Activated B cell treated with CpG ODN at 0.5 μM for 24 hours (primary cell): ENCODE measurements at regions not wholly inside any gene's neighbourhood (a gene's known extent, or its start where the extent isn't known, plus 50 kb on each side); places are given as distances from the start of the nearest gene placed in this dataset.

Experiments used
- ATAC-seq: fragments of 200-7000 bp; cut with Tn5 transposase; one replicate; pipeline ENCODE4 v1.10.0; 2021; ENCODE audit warnings: low read depth, mild to moderate bottlenecking, moderate library complexity
- CTCF ChIA-PET: fragments of 350-600 bp; sonication (Branson Sonifier 250); formaldehyde crosslinking; loops from one replicate; lab custom pipeline; 2021; ENCODE audit warnings: antibody characterized with exemption; lab: Charles Lee
- POLR2A ChIA-PET: fragments of 350-600 bp; sonication (Branson Sonifier 250); formaldehyde crosslinking; loops from one replicate; lab custom pipeline; 2021; ENCODE audit warnings: antibody characterized with exemption; lab: Charles Lee
- DNase-seq: peaks from one replicate; pipeline ENCODE4 v3.0.0; 2022
- H3K27ac Mint-ChIP-seq: one replicate; pipeline ENCODE4 v1.8.0; 2020; ENCODE audit warnings: mixed read lengths
- H3K27me3 Mint-ChIP-seq: one replicate; pipeline ENCODE4 v1.8.0; 2021; ENCODE audit warnings: mixed read lengths
- H3K36me3 Mint-ChIP-seq: one replicate; pipeline ENCODE4 v1.8.0; 2021; ENCODE audit warnings: low read depth, mixed read lengths
- H3K4me1 Mint-ChIP-seq: one replicate; pipeline ENCODE4 v1.8.0; 2021; ENCODE audit warnings: mixed read lengths
- H3K4me3 Mint-ChIP-seq: one replicate; pipeline ENCODE4 v1.8.0; 2020; ENCODE audit warnings: mild to moderate bottlenecking, mixed read lengths
- H3K9me3 Mint-ChIP-seq: one replicate; pipeline ENCODE4 v1.8.0; 2020; ENCODE audit warnings: mixed read lengths
- CTCF ChIP-seq: fragments of 200-600 bp; IDR thresholded peaks from one replicate; pipeline ENCODE4 v1.8.0; 2022; ENCODE audit warnings: antibody characterized with exemption, mild to moderate bottlenecking
- intact Hi-C: fragments of 100-400 bp; cut with micrococcal nuclease; formaldehyde crosslinking; loops from one replicate; pipeline ENCODE4 v1.15.1; 2024

- no peak overlapping the region for H3K27ac Mint-ChIP-seq
- no peaks in the 10 kb centered on the region for H3K9me3 Mint-ChIP-seq
- intact Hi-C loops, result no loop called here
- H3K36me3 Mint-ChIP-seq, result no peaks in the 10 kb centered on the region
- TF ChIP-seq CTCF, result no peak
- CTCF ChIA-PET, result no interaction called here
- DNase-seq (no peak), ATAC-seq (no peak)
- H3K27me3 Mint-ChIP-seq, result no peaks in the 10 kb centered on the region
- no peak overlapping the region for H3K4me3 Mint-ChIP-seq
- POLR2A ChIA-PET, result no interaction called here
- no peaks in the 10 kb centered on the region for H3K4me1 Mint-ChIP-seq
These were observed 201.6 kb upstream of the KITLG start for GRCh38 chr12:88781909-88782308.

GRCh38 chr12:88778064-88778463 lies 197.8 kb upstream of the KITLG start:
- Mint-ChIP-seq H3K27me3 (no peaks in the 10 kb centered on the region), H3K4me1 (no peaks in the 10 kb centered on the region), H3K36me3 (no peaks in the 10 kb centered on the region), H3K4me3 (no peak overlapping the region), H3K9me3 (no peaks in the 10 kb centered on the region), H3K27ac (no peak overlapping the region)
- ATAC-seq (no peak), DNase-seq (no peak)
- ChIA-PET POLR2A (no interaction called here), CTCF (no interaction called here)
- intact Hi-C loops, result no loop called here
- no peak for TF ChIP-seq CTCF

- POLR2A ChIA-PET, result no interaction called here
- intact Hi-C loops, result no loop called here
- H3K27me3 Mint-ChIP-seq, result no peaks in the 10 kb centered on the region
- H3K27ac Mint-ChIP-seq, result no peak overlapping the region
- DNase-seq, result no peak
- no peak for TF ChIP-seq CTCF
- no peaks in the 10 kb centered on the region for H3K9me3 Mint-ChIP-seq
- no peaks in the 10 kb centered on the region for H3K4me1 Mint-ChIP-seq
- H3K36me3 Mint-ChIP-seq, result no peaks in the 10 kb centered on the region
- H3K4me3 Mint-ChIP-seq, result no peak overlapping the region
- CTCF ChIA-PET, result no interaction called here
- no peak for ATAC-seq
These were observed 195.5 kb upstream of the KITLG start for GRCh38 chr12:88775742-88776151.

GRCh38 chr12:88767699-88768098 lies 187.4 kb upstream of the KITLG start:
- no peak for DNase-seq
- H3K27ac Mint-ChIP-seq, result no peak overlapping the region
- no peak overlapping the region for H3K4me3 Mint-ChIP-seq
- H3K9me3 Mint-ChIP-seq, result no peaks in the 10 kb centered on the region
- CTCF ChIA-PET, result no interaction called here
- no peaks in the 10 kb centered on the region for H3K27me3 Mint-ChIP-seq
- POLR2A ChIA-PET, result no interaction called here
- no peaks in the 10 kb centered on the region for H3K36me3 Mint-ChIP-seq
- TF ChIP-seq CTCF, result no peak
- intact Hi-C loops, result no loop called here
- ATAC-seq, result no peak
- no peaks in the 10 kb centered on the region for H3K4me1 Mint-ChIP-seq

- Mint-ChIP-seq H3K36me3 (no peaks in the 10 kb centered on the region), H3K4me3 (no peak overlapping the region), H3K27ac (no peak overlapping the region), H3K9me3 (no peaks in the 10 kb centered on the region), H3K27me3 (no peaks in the 10 kb centered on the region), H3K4me1 (no peaks in the 10 kb centered on the region)
- intact Hi-C loops, result no loop called here
- CTCF ChIA-PET, result no interaction called here
- no peak for DNase-seq
- no peak for TF ChIP-seq CTCF
- ATAC-seq, result no peak
- POLR2A ChIA-PET, result no interaction called here
These were observed 184.7 kb upstream of the KITLG start for GRCh38 chr12:88764781-88765480.
